HL-60/S4 treated with retinoic acid at 250 ng/mL for 4 days and 3 days (cell line): ENCODE measurements at regions not wholly inside any gene's neighbourhood (a gene's known extent, or its start where the extent isn't known, plus 50 kb on each side); places are given as distances from the start of the nearest gene placed in this dataset.
"Not testable (repeated sequence)": the region's sequence is repeated elsewhere in the genome, so short reads cannot be mapped to it uniquely, and the experiment has no call there.

Experiments used
- in situ Hi-C: fragments of 300-500 bp; cut with MboI; formaldehyde crosslinking; loops from 2 replicates; pipeline ENCODE4 v1.7.0; 2022; ENCODE audit warnings: low sequenced_read_pairs

DNA sequence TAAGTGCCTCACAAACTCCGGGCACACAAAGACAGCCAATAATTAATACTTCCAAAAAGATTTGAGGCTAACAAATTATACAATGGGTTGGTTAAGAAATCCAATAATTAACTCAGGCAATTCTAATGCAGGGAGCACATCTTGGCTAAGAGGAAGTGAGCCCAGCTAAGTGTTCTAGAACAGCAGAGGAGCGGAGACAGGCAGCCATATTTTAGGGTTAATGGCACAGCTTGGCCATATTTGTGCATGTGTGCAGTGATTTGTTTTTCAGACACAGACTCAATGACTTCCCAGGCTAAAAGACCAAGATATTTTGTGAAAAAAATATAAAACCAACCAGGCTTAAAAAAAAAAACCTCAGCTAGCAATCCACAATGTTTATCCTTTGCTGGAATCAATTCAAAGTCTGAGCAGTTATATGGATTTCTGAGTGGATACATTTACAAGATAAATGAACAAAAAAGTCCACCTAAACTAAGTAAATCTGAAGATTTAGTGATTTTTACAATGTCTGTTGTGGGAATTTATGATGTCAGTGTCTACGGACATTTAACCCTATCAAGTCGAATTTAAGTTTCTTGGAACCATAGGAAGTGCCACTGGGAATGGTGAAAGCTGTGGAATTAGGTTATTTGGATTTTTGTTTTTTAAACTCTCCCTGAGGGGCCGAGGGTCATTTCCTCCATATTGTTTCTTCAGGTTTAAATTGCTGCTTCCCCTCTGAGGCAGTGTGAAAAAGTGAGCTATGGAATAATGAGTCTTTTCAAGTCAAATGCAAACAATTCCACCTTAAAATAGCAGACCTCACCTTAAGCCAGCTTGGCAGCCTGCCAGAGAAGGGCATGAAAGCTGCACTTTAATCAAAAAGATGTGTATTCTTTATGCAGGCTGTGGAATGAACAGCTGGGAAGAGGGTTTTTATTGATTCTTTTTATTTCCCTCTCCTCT is 413.7 kb upstream of the TBL1XR1 start:
- in situ Hi-C loops: no loop called here

DNA sequence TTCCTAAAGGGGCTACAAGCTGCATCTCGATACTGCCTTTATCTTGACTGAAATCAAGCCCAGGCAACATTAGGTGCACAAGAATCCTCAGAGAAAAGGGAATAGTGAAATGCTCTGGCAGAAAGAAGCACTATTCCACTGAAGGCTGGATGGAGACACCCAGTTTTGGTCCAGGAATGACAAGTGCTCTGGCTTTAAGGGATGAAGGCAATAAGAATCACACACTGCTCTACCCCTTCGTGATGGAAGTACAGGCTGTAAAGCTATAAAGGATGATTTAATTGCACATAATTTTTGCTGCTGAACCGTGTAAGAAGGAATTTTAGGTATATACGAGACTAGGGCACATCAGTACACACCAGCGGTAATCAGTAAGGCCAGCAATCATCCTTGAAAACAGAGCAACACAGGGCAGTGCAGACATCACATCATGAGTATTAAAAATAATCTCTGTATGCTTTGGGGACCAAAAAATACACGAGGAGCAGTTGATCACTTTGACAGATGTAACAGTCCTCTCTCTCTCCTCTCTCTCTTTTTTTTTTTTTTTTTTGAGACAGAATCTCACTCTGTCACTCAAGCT is 414.6 kb upstream of the TBL1XR1 start:
- in situ Hi-C loops: no loop called here

DNA sequence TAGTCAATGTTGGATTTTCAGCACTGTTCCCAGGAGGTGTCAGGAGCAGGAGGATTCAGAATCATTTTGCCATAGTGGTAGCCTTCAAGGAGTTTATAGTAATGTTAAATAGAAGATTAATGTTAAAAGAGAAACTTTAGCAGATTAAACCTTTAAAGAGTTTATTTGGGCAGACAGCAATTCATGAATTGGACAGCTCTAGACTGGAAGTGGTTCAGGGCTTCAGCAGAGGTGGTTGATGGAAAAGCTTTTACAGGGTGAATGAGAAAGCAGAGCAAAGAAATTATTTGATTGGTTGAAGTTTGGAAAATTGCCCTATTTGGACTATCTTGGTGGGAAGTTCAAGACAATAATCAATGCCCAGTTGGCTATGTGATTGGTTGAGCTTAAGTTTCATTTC is 416.6 kb upstream of the TBL1XR1 start:
- in situ Hi-C loops: no loop called here

DNA sequence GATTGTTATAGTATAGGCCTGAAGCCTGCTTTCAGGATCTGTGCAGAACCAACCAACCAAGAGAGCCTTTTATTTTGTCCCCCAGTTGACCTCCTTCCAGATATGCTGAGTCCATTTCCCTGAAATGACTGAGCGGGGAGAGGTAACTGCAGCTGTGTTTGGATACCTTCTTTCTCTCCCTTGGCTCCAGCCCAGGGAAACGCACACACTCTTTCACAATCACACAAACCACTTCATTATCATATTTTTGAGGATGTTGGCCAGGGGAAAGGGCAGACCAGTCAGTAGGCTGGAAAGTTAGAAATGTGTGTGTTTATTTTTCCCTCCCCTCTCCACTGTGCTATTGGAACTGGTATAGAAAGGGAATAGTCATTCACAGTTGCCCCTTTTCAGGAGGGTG is 417.7 kb upstream of the TBL1XR1 start:
- in situ Hi-C loops: no loop called here

DNA sequence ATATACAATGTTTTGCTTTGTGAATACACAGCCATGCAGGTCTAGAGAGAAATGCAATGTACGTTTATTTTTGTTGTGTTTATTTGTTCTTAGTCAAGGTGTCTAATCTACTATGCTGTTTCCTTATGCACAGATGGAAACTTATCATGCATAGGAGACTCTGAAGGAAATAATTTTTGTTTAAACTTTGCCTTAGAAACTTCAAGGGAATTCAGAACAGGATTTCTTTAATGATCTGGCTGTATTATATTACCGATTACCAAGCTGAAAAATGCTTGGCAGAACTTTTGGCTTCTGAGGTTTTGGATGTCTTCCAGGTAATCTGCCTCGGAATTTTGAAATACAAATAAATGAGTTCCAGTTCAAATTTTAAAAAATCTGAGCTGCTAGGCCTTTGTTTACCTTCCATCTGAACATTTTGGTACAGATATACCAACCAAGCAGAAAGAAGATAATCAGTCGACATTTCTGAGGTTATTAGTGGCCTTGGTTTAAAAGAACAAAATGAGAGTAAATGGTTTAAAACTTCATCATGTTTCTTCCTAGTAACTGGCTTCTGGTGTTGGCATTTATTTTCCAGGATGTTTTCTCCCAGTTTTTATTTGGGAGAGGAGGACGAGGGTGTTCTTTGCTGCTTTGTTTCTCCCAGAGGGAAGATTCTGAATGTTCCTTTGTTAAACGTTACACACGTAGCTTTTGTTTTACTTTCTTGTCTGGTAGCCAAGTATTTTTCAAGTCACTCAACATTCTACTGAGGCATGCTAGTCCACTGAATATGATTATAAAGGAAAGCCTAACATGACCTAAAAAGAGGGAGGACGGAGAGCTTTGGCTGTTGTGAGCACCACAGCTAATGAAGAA is 421.8 kb upstream of the TBL1XR1 start:
- in situ Hi-C loops: no loop called here

DNA sequence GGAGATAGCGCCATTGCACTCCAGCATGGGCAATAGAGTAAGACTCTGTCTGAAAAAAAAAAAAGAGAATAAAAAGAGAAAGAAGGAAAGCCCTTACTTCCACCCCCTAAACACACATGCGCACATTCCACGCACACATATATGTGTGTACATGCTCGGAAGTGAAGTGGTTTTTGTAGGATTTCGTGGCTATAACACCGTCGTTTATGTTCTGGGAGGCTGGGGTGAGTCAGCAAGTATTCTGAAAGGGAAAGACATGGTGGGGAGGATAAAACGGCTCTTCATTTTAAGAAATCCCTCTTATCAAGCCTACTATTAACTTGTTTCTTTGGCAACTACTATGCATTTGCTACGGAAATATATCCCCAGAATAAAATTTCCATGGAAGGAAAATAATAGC is 422.8 kb upstream of the TBL1XR1 start:
- in situ Hi-C loops: no loop called here

DNA sequence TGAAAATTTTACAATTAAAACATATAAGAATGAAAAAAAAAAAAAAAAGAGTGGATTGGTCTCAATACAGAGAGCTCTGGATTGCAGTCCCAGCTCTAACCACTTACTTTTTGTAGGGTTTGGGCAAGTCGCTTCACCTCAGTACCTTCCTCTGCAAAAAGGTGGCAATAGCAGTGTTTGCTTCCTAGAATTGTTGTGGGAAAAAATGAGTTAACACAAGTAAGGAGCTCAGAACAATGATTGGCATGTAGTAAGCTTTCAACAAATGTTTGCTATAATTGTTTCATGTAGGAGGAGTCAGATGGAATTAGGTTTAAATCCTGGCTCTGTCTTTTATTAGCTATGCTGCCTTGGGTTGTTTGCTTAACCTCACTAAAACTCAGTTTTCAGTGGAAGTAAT is 425.2 kb upstream of the TBL1XR1 start:
- in situ Hi-C loops: no loop called here

DNA sequence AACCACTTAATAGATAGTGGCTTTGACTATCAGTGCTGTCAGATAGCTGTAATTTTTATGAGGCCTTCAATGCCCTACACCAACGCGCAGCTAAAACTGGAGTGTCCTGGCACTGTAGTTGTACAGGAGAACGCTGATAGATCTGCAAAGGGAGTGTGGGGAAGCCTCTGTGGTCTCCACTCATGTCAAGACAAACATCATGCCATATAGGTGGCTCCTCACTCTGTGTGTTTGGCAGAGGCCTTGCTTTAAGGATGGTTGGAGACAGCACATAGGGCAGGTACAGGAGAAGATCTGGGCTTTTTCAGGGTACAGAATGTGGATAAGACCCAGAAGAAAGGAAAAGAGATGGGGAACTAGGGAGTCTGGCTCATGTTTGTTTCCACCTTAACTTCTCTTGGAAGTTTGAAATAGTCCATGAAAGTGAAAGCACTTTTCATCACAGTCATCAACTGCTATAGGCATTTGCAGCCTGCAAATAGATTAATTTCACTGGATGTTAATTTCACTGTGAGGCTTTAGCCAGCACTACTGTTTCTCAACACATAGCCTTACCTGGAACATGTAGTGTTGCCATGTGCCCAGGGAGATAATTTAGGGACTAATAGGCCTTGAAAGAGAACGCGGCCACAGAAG is 425.8 kb upstream of the TBL1XR1 start:
- in situ Hi-C loops: no loop called here

DNA sequence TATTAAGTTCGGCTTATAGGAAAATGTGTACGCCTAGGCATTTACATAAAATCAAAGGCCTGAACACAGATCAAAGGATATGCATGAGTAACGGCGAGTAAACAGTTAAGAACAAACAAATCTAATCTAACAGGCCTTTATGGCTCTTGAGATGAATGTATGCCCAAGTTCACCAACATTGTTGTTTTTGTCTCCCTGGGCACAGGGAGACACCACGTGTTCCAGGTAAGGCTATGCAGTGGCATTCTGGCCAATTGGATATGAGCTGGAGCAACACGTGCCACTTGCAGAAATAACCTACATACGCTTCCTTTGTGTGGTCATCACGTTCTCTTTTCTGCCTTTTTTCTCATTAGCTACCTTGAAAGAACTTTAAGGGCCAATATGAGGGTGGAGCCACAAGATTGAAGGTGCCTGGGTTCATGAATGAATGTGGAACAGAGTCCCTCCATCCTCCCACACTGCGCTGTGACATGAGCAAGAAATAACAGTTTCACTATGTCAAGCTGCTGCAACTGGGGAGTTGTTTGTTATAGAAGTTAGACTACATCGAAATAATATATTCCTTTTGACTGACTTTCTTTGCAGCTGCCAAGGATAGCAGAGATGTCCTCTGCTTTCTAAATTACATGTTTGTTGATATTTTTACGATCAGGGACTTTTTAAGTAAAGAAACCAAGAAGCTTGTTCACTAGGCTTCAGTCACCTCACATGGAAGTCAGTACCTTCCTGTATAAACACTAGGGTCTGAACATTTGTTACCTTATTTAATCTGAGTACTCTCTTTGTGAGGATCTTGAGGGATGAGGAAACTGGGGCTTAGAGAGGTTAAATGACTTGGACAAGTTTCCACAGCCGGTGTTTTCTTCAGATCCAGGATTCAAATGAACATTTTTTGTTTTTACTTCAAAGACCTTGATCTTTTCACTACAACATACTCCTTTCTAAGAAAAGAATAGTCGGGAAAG is 427.5 kb upstream of the TBL1XR1 start:
- in situ Hi-C loops: no loop called here

DNA sequence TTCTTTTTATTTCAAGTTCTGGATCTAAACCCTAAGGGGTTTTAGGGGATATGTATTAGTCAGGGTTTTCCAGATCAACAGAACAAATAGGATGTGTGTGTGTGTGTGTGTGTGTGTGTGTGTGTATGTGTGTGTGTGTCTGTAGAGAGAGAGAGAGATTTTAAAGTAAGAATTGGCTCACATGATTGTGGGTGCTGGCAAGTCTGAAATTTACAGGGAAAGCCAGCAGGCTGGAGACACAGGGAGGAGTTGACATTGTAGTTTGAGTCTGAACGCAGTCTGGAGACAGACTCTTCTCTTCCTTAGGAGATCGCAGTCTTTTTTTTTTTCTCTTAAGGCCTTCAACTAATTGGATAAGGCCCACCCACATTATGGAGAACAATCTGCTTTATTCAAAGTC is 428.8 kb upstream of the TBL1XR1 start:
- in situ Hi-C loops: no loop called here

DNA sequence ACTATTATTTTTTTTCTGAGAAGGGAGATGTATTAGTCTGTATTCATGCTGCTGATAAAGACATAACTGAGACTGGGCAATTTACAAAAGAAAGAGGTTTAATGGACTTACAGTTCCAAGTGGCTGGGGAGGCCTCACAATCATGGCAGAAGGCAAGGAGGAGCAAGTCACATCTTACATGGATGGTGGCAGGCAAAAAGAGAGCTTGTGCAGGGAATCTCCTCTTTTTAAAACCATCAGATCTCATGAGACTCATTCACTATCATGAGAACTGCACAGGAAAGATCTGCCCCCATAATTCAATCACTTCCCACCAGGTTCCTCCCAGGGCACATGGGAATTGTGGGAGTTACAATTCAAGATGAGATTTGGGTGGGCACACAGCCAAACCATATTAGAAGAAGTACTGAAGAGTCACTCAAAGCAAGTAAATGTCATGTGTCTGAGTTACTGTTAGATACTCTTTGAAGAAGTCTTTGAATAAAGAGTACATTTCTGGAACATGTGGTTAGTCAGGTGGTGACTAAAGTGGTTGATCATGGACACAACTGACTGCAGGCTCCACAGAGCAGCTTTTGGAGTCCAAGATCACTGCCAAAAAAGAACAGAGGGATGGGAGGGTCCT is 430.9 kb upstream of the TBL1XR1 start:
- in situ Hi-C loops: not testable (repeated sequence)

DNA sequence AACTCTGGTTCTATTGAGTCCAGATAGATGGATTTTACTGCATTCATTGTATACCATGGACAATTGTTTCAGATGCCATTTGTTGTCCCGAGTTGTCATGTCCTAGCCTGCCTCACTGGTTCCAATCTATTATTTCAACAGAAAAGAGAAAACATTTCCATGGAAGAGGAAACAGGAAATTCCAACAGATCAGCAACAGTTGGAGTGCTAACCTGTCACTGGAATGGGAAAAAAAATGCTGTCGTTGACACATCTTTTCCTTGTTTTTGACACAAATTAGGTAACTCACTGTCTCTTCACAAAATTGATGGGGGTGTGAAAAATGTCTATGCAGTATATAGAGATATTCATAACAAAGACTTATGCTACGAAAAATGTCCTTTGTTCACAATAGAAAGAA is 432.0 kb upstream of the TBL1XR1 start:
- in situ Hi-C loops: no loop called here

DNA sequence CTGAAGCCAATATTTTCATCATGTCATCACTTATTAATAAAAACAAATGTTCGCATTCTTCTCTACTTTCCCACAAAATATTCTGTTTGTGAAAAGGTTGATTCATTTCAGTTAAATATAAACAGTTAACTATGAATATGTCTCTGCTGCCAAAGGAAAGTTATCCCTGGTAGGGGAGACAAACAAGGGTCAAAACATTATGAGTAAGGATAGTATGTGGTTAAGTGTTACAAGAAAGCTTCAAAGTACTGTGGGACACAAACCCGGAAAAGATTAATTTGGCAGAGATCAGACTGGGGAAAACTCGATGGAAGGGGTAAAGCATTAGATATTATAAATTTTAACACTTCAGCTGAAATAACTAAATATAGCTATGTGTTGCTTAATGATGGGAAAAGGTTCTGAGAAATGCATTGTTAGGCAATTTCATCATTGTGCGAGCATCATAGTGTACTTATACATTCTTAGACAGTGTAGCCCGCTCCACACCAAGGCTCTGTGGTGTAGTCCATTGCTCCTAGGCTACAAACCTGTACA is 436.5 kb upstream of the TBL1XR1 start:
- in situ Hi-C loops: no loop called here

DNA sequence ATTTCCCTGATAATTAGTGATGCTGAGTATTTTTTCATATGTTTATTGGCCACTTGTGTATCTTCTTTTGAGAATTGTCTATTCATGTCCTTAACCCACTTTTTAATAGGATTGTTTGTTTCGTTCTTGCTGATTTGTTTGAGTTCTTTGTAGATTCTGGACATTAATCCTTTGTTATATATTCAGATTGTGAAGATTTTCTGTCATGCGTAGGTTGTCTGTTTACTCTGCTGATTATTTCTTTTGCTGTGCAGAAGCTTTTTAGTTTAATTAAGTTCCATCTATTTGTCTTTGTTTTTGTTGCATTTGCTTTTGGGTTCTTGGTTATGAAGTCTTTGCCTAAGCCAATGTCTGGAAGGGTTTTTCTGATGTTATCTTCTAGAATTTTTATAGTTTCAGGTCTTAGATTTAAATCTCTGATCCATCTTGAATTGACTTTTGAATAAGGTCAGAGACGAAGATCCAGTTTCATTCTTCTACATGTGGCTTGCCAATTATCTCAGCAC is 438.4 kb upstream of the TBL1XR1 start:
- in situ Hi-C loops: not testable (repeated sequence)

DNA sequence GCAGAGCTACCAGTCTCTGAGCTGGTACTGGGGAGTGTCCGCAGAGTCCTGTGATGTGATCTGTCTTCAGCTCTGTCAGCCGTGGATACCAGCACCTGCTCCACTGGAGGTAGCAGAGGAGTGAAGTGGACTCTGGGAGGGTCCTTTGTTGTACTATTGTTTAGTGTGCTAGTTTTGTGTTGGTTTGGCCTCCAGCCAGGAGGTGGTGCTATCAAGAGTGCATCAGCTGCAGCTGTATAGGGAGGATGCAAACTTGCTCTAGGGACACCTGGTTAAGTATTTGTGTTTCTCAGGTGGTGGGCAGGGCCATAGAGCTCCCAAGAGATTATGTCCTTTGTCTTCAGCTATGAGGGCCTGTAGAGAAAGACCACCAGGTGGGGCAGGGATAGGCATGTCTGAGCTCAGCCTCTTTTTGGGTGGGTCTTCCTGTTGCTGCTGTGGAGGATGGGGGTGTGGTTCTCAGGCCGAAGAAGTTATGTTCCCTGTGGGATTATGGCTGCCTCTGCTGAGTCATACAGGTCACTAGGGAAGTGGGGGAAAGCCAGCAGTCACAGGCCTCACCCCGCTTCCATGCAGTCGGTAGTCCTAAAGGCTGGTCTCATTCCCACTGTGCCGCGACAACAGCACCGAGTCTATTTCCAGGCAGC is 443.2 kb upstream of the TBL1XR1 start:
- in situ Hi-C loops: no loop called here

DNA sequence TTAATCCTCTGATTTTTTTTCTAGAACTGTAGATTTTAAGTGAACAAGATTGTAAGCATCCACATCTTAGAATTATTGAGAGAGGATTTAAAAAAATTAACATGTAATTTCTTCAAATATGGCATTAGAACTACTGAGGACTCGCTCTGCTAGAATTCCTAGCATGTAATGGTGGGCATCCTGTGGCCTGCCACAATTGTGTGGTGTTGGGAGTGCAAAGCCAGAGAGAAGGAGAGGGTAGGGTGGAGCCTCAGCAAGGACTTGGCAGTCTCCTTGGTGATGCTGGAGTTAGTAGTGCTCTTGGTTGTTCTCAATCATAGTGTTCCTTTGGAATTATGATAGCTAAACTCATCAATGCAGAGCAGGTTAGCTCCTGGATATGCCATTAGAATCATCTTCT is 443.9 kb upstream of the TBL1XR1 start:
- in situ Hi-C loops: no loop called here

DNA sequence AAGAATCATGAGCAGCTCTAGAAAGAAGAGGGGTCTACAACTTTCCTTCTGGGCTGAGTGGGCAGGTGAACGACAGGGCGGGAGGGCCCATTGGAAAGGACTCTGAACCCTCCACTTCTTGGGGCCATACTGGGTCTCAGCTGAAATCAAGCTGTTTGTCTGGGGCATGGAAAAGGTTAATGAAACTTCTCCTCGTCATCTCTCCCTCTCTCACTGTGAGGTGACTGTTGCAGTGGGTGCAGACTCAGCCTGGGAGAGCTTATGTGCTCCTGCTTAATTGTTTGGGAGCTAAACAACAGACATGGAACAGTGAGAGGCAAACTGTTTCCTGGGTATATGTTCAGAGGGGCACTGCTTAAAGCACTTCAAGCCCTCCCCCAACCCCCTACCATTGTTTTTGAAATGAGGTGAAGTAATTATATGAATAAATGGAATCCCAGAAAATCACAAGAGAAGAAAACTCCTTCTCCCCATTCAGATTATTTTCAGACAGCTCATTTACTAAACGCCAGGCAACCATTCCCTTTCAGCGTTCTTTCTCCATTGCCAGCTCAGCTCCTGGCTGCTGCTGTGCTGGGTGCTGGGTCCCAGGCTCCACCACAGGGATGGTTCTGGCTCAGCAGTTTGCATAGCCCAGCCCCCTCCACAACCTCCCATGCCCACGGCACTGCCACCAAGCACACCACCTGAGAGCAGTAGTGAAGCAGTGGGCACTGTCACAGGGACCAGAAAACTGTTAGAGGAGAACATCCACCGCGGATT is 444.9 kb upstream of the TBL1XR1 start:
- in situ Hi-C loops: no loop called here

DNA sequence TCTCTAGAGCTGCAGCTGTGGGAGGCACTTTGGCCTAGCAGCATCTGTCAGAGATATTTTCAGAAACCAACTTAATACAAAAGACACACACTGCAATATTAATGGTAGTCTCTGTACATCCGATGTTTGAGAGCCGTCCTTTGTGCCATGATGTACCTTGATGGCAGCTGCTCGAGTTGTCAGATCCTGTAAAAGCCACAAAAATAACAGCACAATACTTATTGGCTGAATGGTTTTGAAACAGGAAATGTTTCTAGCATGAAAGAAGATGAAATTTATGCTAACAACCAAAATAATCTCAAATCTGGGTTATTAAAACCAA is 445.5 kb upstream of the TBL1XR1 start:
- in situ Hi-C loops: no loop called here
